Neural cell (in vitro differentiated cells): ENCODE measurements at regions not wholly inside any gene's neighbourhood (a gene's known extent, or its start where the extent isn't known, plus 50 kb on each side); places are given as distances from the start of the nearest gene placed in this dataset.

ENCODE experiments used
- H2AFZ ChIP-seq: fragments of 200-600, 300-800 bp; sonication (generic), shearing (Covaris generic); 2 replicates; pipeline ENCODE4 v1.6.0; 2014; ENCODE audit warnings: low read depth, mild to moderate bottlenecking, antibody characterized with exemption, low read length, moderate library complexity
- H3F3A ChIP-seq: fragments of 200-600 bp; shearing (Covaris generic); 2 replicates; pipeline ENCODE4 v1.6.1; 2016; ENCODE audit warnings: mild to moderate bottlenecking, moderate library complexity, mixed read lengths, antibody characterized with exemption, low read length; ENCODE audit not compliant: insufficient read depth, poor library complexity, severe bottlenecking
- H3K27ac ChIP-seq: fragments of 200-600, 300-800 bp; sonication (generic), shearing (Covaris generic); 2 replicates; pipeline ENCODE4 v1.5.1; 2014; ENCODE audit warnings: mild to moderate bottlenecking, low read length, moderate library complexity
- H3K27me3 ChIP-seq: fragments of 300-800, 200-600 bp; sonication (generic), shearing (Covaris generic); 2 replicates; pipeline ENCODE4 v1.6.0; 2014; ENCODE audit warnings: mild to moderate bottlenecking, low read depth, low read length, moderate library complexity; ENCODE audit not compliant: insufficient read depth
- H3K36me3 ChIP-seq: fragments of 300-800, 200-600 bp; sonication (generic), shearing (Covaris generic); 2 replicates; pipeline ENCODE4 v1.5.1; 2014; ENCODE audit warnings: mild to moderate bottlenecking, antibody characterized with exemption, low read length, moderate library complexity; ENCODE audit not compliant: insufficient read depth
- H3K4me2 ChIP-seq: fragments of 300-800, 200-600 bp; sonication (generic), shearing (Covaris generic); 2 replicates; pipeline ENCODE4 v1.6.0; 2014; ENCODE audit warnings: mild to moderate bottlenecking, low read length
- H3K4me3 ChIP-seq: fragments of 300-800, 200-600 bp; sonication (generic), shearing (Covaris generic); 2 replicates; pipeline ENCODE4 v1.5.1; 2014; ENCODE audit warnings: mild to moderate bottlenecking, low read length, moderate library complexity
- H3K79me2 ChIP-seq: fragments of 200-600 bp; shearing (Covaris generic); replicated peaks from 2 replicates; pipeline ENCODE4 v1.6.0; 2014; ENCODE audit warnings: mild to moderate bottlenecking, low read length, moderate library complexity; ENCODE audit not compliant: insufficient read depth
- H3K9ac ChIP-seq: fragments of 300-800, 200-600 bp; sonication (generic), shearing (Covaris generic); 2 replicates; pipeline ENCODE4 v1.6.1; 2016; ENCODE audit warnings: mild to moderate bottlenecking, low read length, mixed read lengths
- H3K9me2 ChIP-seq: fragments of 200-600 bp; shearing (Covaris generic); 2 replicates; pipeline ENCODE4 v1.6.1; 2016; ENCODE audit warnings: mild to moderate bottlenecking, low read length, mixed read lengths; ENCODE audit not compliant: insufficient read depth
- H3K9me3 ChIP-seq: fragments of 200-600, 300-800 bp; sonication (generic), shearing (Covaris generic); 2 replicates; pipeline ENCODE4 v1.6.1; 2016; ENCODE audit warnings: mild to moderate bottlenecking, mixed run types, low read length, moderate library complexity, mixed read lengths
- H4K20me1 ChIP-seq: fragments of 200-600 bp; shearing (Covaris generic); 2 replicates; pipeline ENCODE4 v1.6.1; 2016; ENCODE audit warnings: mild to moderate bottlenecking, mixed run types; ENCODE audit not compliant: insufficient read depth
- CTCF ChIP-seq: fragments of 450-650 bp; IDR thresholded peaks from 2 replicates; pipeline ENCODE4 v1.5.1; 2014; ENCODE audit warnings: antibody characterized with exemption, mild to moderate bottlenecking, moderate library complexity; ENCODE audit not compliant: poor library complexity, severe bottlenecking
- EP300 ChIP-seq: fragments of 450-650 bp; conservative IDR thresholded peaks from 2 replicates; pipeline ENCODE4 v1.6.1; 2014; ENCODE audit warnings: antibody characterized with exemption, mild to moderate bottlenecking, moderate library complexity; ENCODE audit not compliant: poor library complexity, severe bottlenecking
- EZH2 ChIP-seq: fragments of 200-600, 300-800 bp; shearing (Covaris generic), sonication (generic); IDR thresholded peaks from 2 replicates; pipeline ENCODE4 v1.6.1; 2014; ENCODE audit warnings: antibody characterized with exemption, low read length, borderline replicate concordance, mild to moderate bottlenecking; ENCODE audit not compliant: insufficient read depth, poor library complexity, severe bottlenecking
- MXI1 ChIP-seq: fragments of 450-650 bp; conservative IDR thresholded peaks from 2 replicates; pipeline ENCODE4 v1.6.1; 2014; ENCODE audit warnings: antibody characterized with exemption, mild to moderate bottlenecking; ENCODE audit not compliant: poor library complexity, severe bottlenecking
- POLR2AphosphoS5 ChIP-seq: IDR thresholded peaks from 2 replicates; pipeline ENCODE4 v1.6.1; 2012
- RAD21 ChIP-seq: fragments of 450-650 bp; conservative IDR thresholded peaks from 2 replicates; pipeline ENCODE4 v1.6.1; 2014; ENCODE audit warnings: antibody characterized with exemption, mild to moderate bottlenecking, moderate library complexity
- REST ChIP-seq: IDR thresholded peaks from 2 replicates; pipeline ENCODE4 v1.6.1; 2012; ENCODE audit warnings: borderline replicate concordance
- SMC3 ChIP-seq: fragments of 450-650 bp; conservative IDR thresholded peaks from 2 replicates; pipeline ENCODE4 v1.6.1; 2014; ENCODE audit warnings: antibody characterized with exemption, mild to moderate bottlenecking, moderate library complexity; ENCODE audit not compliant: poor library complexity
- TAF1 ChIP-seq: IDR thresholded peaks from 2 replicates; pipeline ENCODE4 v1.6.1; 2012; ENCODE audit warnings: low read depth

GRCh38 chr16:9331503-9331902, 240.1 kb downstream of the HAPSTR1 start:
- H3K4me3 ChIP-seq, result no peak overlapping the region
- no peak overlapping the region for H3K4me2 ChIP-seq
- H3K9me3 ChIP-seq, result no peaks in the 10 kb centered on the region
- H3K79me2 ChIP-seq, result no peaks in the 10 kb centered on the region
- H4K20me1 ChIP-seq, result no peaks in the 10 kb centered on the region
- H3F3A ChIP-seq, result no peaks in the 10 kb centered on the region
- H2AFZ ChIP-seq, result no peak overlapping the region
- H3K9ac ChIP-seq, result no peak overlapping the region
- no peaks in the 10 kb centered on the region for H3K27me3 ChIP-seq
- H3K27ac ChIP-seq, result no peak overlapping the region
- no peaks in the 10 kb centered on the region for H3K36me3 ChIP-seq
- TF ChIP-seq RAD21, result no peak
- no peak for TF ChIP-seq TAF1
- TF ChIP-seq SMC3, result no peak
- no peak for TF ChIP-seq EZH2
- no peak for TF ChIP-seq REST
- no peak for TF ChIP-seq EP300
- no peak for TF ChIP-seq MXI1
- TF ChIP-seq CTCF, result no peak
- TF ChIP-seq POLR2AphosphoS5, result no peak
- H3K9me2 ChIP-seq, result no peaks in the 10 kb centered on the region

GRCh38 chr16:9332574-9333148, 241.2 kb downstream of the HAPSTR1 start:
- no peaks in the 10 kb centered on the region for H3K9me3 ChIP-seq
- no peak overlapping the region for H2AFZ ChIP-seq
- H4K20me1 ChIP-seq, result no peaks in the 10 kb centered on the region
- H3K27me3 ChIP-seq, result no peaks in the 10 kb centered on the region
- no peak overlapping the region for H3K4me3 ChIP-seq
- H3K9ac ChIP-seq, result no peak overlapping the region
- H3K27ac ChIP-seq, result no peak overlapping the region
- TF ChIP-seq TAF1 (no peak), EZH2 (no peak), RAD21 (no peak), EP300 (no peak), CTCF (no peak), MXI1 (no peak), POLR2AphosphoS5 (no peak), SMC3 (no peak), REST (no peak)
- no peaks in the 10 kb centered on the region for H3K79me2 ChIP-seq
- H3F3A ChIP-seq, result no peaks in the 10 kb centered on the region
- no peaks in the 10 kb centered on the region for H3K36me3 ChIP-seq
- no peaks in the 10 kb centered on the region for H3K9me2 ChIP-seq
- no peak overlapping the region for H3K4me2 ChIP-seq
